Testis (tissue), 2 donors: ENCODE measurements at regions not wholly inside any gene's neighbourhood (a gene's known extent, or its start where the extent isn't known, plus 50 kb on each side); places are given as distances from the start of the nearest gene placed in this dataset.

Experiments
- CTCF ChIP-seq, 3 experiments: fragments of 450-650 bp in 2 of 3; fragments of 200-600 bp in 1 of 3; sonication (generic) in 1 of 3; IDR thresholded peaks; one replicate each; pipeline ENCODE4 v1.5.1; 2016 to 2019; ENCODE audit warnings: antibody characterized with exemption in 3 of 3, mild to moderate bottlenecking in 2 of 3, moderate library complexity in 1 of 3
- POLR2A ChIP-seq: fragments of 450-650 bp; IDR thresholded peaks from one replicate; pipeline ENCODE4 v1.6.1; 2017; ENCODE audit warnings: antibody characterized with exemption, mild to moderate bottlenecking, moderate library complexity

DNA sequence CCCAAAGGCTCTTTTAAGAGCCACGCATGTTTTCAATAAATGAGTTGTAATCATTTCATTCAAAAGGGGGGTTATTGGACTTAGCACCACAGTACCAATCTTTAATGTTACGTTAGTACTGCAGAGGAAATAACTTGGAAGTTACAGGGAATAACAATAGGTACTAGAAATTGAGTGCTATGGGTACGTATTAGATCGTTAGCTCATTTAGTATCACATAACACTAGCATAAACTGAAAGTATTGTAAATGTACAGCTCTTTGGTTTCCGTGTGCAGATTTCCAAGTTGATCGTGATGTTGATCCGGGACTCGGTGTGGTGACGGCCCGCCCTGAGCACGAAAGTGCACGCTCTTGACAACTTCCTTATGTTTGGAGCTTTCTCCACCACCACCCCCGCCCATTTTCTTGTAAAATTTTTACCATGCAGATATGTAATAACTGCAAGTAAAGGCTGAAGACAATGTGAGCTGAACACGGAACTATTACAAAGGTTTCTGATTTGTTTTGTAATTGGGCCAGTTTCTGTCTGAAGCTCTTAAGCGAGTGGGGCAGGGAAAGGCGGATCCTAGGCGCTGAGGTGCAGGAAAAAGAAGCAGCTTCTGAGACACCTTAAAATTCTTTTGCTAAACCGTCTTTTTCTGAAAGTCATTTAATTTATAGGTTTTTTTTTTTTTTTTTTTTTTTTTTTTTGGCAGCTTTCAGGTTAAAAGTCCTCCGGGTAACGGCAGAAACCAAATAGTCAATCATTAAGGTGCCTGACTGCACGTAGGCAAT, 71.5 kb downstream of the HFE start:
- TF ChIP-seq CTCF (IDR thresholded peaks at IDR 0.05) (no peak), POLR2A (no peak)
